ENCODE measurements at regions not wholly inside any gene's neighbourhood (a gene's known extent, or its start where the extent isn't known, plus 50 kb on each side); places are given as distances from the start of the nearest gene placed in this dataset.

GRCh38 chr9:87395804-87396479, 101.7 kb upstream of the DAPK1 start:
- TF ChIP-seq CTCF (IDR thresholded peaks at IDR 0.05) (no peak), POLR2A (IDR thresholded peaks at IDR 0.05) (no peak)

Measured in testis (tissue), 2 donors.